Activated CD8-positive, alpha-beta memory T cell treated with anti-CD3 and anti-CD28 coated beads for 36 hours (primary cell): ENCODE measurements at regions not wholly inside any gene's neighbourhood (a gene's known extent, or its start where the extent isn't known, plus 50 kb on each side); places are given as distances from the start of the nearest gene placed in this dataset.

Experiments used
- CTCF ChIA-PET: fragments of 350-600 bp; sonication (Branson Sonifier 250); formaldehyde crosslinking; loops from one replicate; lab custom pipeline; 2021; ENCODE audit warnings: antibody characterized with exemption; lab: Charles Lee
- POLR2A ChIA-PET: fragments of 350-600 bp; sonication (Branson Sonifier 250); formaldehyde crosslinking; loops from one replicate; lab custom pipeline; 2021; ENCODE audit warnings: antibody characterized with exemption; lab: Charles Lee

- ChIA-PET POLR2A (no interaction called here), CTCF (no interaction called here)
Observed at GRCh38 chr18:10053861-10054260, 140.0 kb downstream of the VAPA start.

- POLR2A ChIA-PET: no interaction called here
- CTCF ChIA-PET: no interaction called here
Observed at GRCh38 chr18:10054366-10054765, 140.6 kb downstream of the VAPA start.

- ChIA-PET CTCF (no interaction called here), POLR2A (no interaction called here)
Observed at GRCh38 chr18:10055125-10055750, 141.4 kb downstream of the VAPA start.

GRCh38 chr18:10056506-10056905, 142.7 kb downstream of the VAPA start:
- CTCF ChIA-PET: no interaction called here

GRCh38 chr18:10057401-10057893, 143.6 kb downstream of the VAPA start:
- CTCF ChIA-PET: no interaction called here
- POLR2A ChIA-PET: no interaction called here

More at GRCh38 chr18:10056506-10056905, 142.7 kb downstream of the VAPA start:
- POLR2A ChIA-PET: no interaction called here

GRCh38 chr18:10057894-10058791, 144.3 kb downstream of the VAPA start:
- CTCF ChIA-PET: no interaction called here
- POLR2A ChIA-PET: no interaction called here

GRCh38 chr18:10059610-10060468, 146.0 kb downstream of the VAPA start:
- CTCF ChIA-PET: no interaction called here

GRCh38 chr18:10060469-10060782, 146.6 kb downstream of the VAPA start:
- POLR2A ChIA-PET: no interaction called here
- CTCF ChIA-PET: no interaction called here

More at GRCh38 chr18:10059610-10060468, 146.0 kb downstream of the VAPA start:
- POLR2A ChIA-PET: no interaction called here

GRCh38 chr18:10060841-10061240, 147.0 kb downstream of the VAPA start:
- ChIA-PET CTCF (no interaction called here), POLR2A (no interaction called here)

- ChIA-PET CTCF (no interaction called here), POLR2A (no interaction called here)
Observed at GRCh38 chr18:10061566-10062140, 147.8 kb downstream of the VAPA start.

- ChIA-PET CTCF (no interaction called here), POLR2A (no interaction called here)
Observed at GRCh38 chr18:10062302-10063300, 148.8 kb downstream of the VAPA start.

GRCh38 chr18:10063489-10063888, 149.7 kb downstream of the VAPA start:
- ChIA-PET POLR2A (no interaction called here), CTCF (no interaction called here)

GRCh38 chr18:10064267-10064666, 150.5 kb downstream of the VAPA start:
- CTCF ChIA-PET: no interaction called here
- POLR2A ChIA-PET: no interaction called here

- ChIA-PET CTCF (no interaction called here), POLR2A (no interaction called here)
Observed at GRCh38 chr18:10065296-10065695, 151.5 kb downstream of the VAPA start.

GRCh38 chr18:10067670-10068659, 154.1 kb downstream of the VAPA start:
- POLR2A ChIA-PET: no interaction called here
- CTCF ChIA-PET: no interaction called here

- POLR2A ChIA-PET: no interaction called here
- CTCF ChIA-PET: no interaction called here
Observed at GRCh38 chr18:10068766-10069567, 155.2 kb downstream of the VAPA start.

- ChIA-PET CTCF (no interaction called here), POLR2A (no interaction called here)
Observed at GRCh38 chr18:10070561-10071000, 156.8 kb downstream of the VAPA start.
